Liver (tissue), 8 donors: ENCODE measurements at regions not wholly inside any gene's neighbourhood (a gene's known extent, or its start where the extent isn't known, plus 50 kb on each side); places are given as distances from the start of the nearest gene placed in this dataset.

Experiments used
- DNase-seq: peaks from one replicate; pipeline ENCODE4 v3.0.0-alpha.2; 2017; ENCODE audit warnings: low spot score
- H3K27ac ChIP-seq, 2 donors: one replicate each; pipeline ENCODE4 v1.7.0; 2013; ENCODE audit warnings: inconsistent platforms in 2 of 2, low read length in 2 of 2, control low read depth in 1 of 2, low read depth in 1 of 2, mild to moderate bottlenecking in 1 of 2
- H3K27me3 ChIP-seq, 4 donors: one replicate each; pipeline versions ENCODE4 v1.6.1 to v1.7.0; 2013; ENCODE audit warnings: low read length in 3 of 4, inconsistent platforms in 1 of 4, mild to moderate bottlenecking in 1 of 4, moderate library complexity in 1 of 4; ENCODE audit not compliant: control insufficient read depth in 4 of 4, insufficient read depth in 4 of 4
- H3K36me3 ChIP-seq, 4 donors: one replicate each; pipeline versions ENCODE4 v1.6.1 to v1.7.0; 2013; ENCODE audit warnings: low read length in 3 of 4, mild to moderate bottlenecking in 3 of 4, low read depth in 1 of 4, moderate library complexity in 1 of 4; ENCODE audit not compliant: control insufficient read depth in 4 of 4, insufficient read depth in 3 of 4
- H3K4me1 ChIP-seq, 4 donors: one replicate each; pipeline versions ENCODE4 v1.6.1 to v1.7.0; 2013; ENCODE audit warnings: low read length in 3 of 4, mild to moderate bottlenecking in 3 of 4, moderate library complexity in 1 of 4; ENCODE audit not compliant: control insufficient read depth in 4 of 4, insufficient read depth in 4 of 4
- H3K4me3 ChIP-seq, 3 donors: one replicate each; pipeline versions ENCODE4 v1.6.1 to v1.7.0; 2013; ENCODE audit warnings: low read length in 3 of 3, control low read depth in 1 of 3, low read depth in 1 of 3, mild to moderate bottlenecking in 1 of 3
- H3K9ac ChIP-seq, 2 donors: one replicate each; pipeline ENCODE4 v1.7.0; 2013; ENCODE audit warnings: low read length in 2 of 2, mild to moderate bottlenecking in 2 of 2, moderate library complexity in 2 of 2, control low read depth in 1 of 2, low read depth in 1 of 2
- H3K9me3 ChIP-seq, 4 donors: one replicate each; pipeline versions ENCODE4 v1.6.1 to v1.7.0; 2013; ENCODE audit warnings: low read length in 3 of 4; ENCODE audit not compliant: control insufficient read depth in 4 of 4
- EGR1 ChIP-seq, 2 donors: IDR thresholded peaks; 2 replicates each; pipeline ENCODE4 v1.6.1; 2016 to 2018; ENCODE audit warnings: antibody characterized with exemption in 2 of 2, low read depth in 2 of 2
- FOXA1 ChIP-seq: IDR thresholded peaks from 2 replicates; pipeline ENCODE4 v1.6.1; 2016; ENCODE audit warnings: antibody characterized with exemption
- FOXA2 ChIP-seq: IDR thresholded peaks from 2 replicates; pipeline ENCODE4 v1.6.1; 2016; ENCODE audit warnings: antibody characterized with exemption
- GABPA ChIP-seq, 2 donors: IDR thresholded peaks in 1 of 2; conservative IDR thresholded peaks in 1 of 2; 2 replicates each; pipeline ENCODE4 v1.6.1; 2016; ENCODE audit warnings: antibody characterized with exemption in 2 of 2, mild to moderate bottlenecking in 1 of 2, moderate library complexity in 1 of 2
- HNF4A ChIP-seq, 2 donors: conservative IDR thresholded peaks; 2 replicates each; pipeline ENCODE4 v1.6.1; 2016; ENCODE audit warnings: antibody characterized with exemption in 2 of 2, mild to moderate bottlenecking in 2 of 2
- HNF4G ChIP-seq: IDR thresholded peaks from 2 replicates; pipeline ENCODE4 v1.6.1; 2016; ENCODE audit warnings: antibody characterized with exemption
- JUND ChIP-seq, 2 donors: IDR thresholded peaks; 2 replicates each; pipeline ENCODE4 v1.6.1; 2016; ENCODE audit warnings: antibody characterized with exemption in 2 of 2
- NR2F2 ChIP-seq: IDR thresholded peaks from 2 replicates; pipeline ENCODE4 v1.6.1; 2016; ENCODE audit warnings: antibody characterized with exemption
- REST ChIP-seq: IDR thresholded peaks from 2 replicates; pipeline ENCODE4 v1.6.1; 2016; ENCODE audit warnings: antibody characterized with exemption, mild to moderate bottlenecking
- RXRA ChIP-seq, 2 donors: IDR thresholded peaks; 2 replicates each; pipeline ENCODE4 v1.6.1; 2017 to 2018; ENCODE audit warnings: antibody characterized with exemption in 2 of 2, mild to moderate bottlenecking in 1 of 2
- SP1 ChIP-seq: IDR thresholded peaks from 2 replicates; pipeline ENCODE4 v1.6.1; 2018; ENCODE audit warnings: antibody characterized with exemption, mild to moderate bottlenecking
- ZBTB33 ChIP-seq: IDR thresholded peaks from 2 replicates; pipeline ENCODE4 v1.6.1; 2016; ENCODE audit warnings: antibody characterized with exemption
- WGBS: extraction: QIAGEN DNeasy Blood & Tissue Kit; methylation state at CpG from one replicate; pipeline ENCODE4 v1.1.7; 2013; 5-methylcytosine and 5-hydroxymethylcytosine counted together
- TF ChIP-seq, protein P1 (sequence below): IDR thresholded peaks from 2 replicates; pipeline ENCODE4 v1.6.1; 2016; ENCODE audit warnings: antibody characterized with exemption
- TF ChIP-seq, protein P2 (sequence below): fragments of 150-350 bp; IDR thresholded peaks from 2 replicates; pipeline ENCODE4 v1.5.1; 2017; ENCODE audit warnings: improper control_type of control experiment, low read depth, low read length; ENCODE audit not compliant: missing input control
- donor health status: healthy.
- donor health status: healthy.
- donor health status: healthy.
- donor health status: healthy.
- donor health status: healthy.

GRCh38 chr4:152258804-152259708, 276.8 kb downstream of the FBXW7 start:
- no peak overlapping the region for H3K27ac ChIP-seq
- H3K36me3 ChIP-seq: no peaks in the 10 kb centered on the region
- WGBS: 75% methylated on average over 8 of the region's 8 CpGs

More at GRCh38 chr4:152258804-152259708, 276.8 kb downstream of the FBXW7 start:
- peaks cover 0 to 2% (median 0%) of the 10 kb centered on the region in 4 donors for H3K9me3 ChIP-seq
- no peak for TF ChIP-seq HNF4G
- TF ChIP-seq ZBTB33: no peak
- TF ChIP-seq EGR1 (IDR thresholded peaks at IDR 0.05; ENCODE audit: low read depth in 2 of 2): no peak
- TF ChIP-seq, protein P1, sequence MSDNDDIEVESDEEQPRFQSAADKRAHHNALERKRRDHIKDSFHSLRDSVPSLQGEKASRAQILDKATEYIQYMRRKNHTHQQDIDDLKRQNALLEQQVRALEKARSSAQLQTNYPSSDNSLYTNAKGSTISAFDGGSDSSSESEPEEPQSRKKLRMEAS: no peak
- no peak for TF ChIP-seq RXRA (IDR thresholded peaks at IDR 0.05)
- TF ChIP-seq FOXA1: no peak
- TF ChIP-seq NR2F2: no peak
- no peak for TF ChIP-seq REST
- no peak for TF ChIP-seq HNF4A (conservative IDR thresholded peaks at IDR 0.05)
- TF ChIP-seq SP1: no peak
- TF ChIP-seq JUND (IDR thresholded peaks at IDR 0.05): no peak
- TF ChIP-seq, protein P2, sequence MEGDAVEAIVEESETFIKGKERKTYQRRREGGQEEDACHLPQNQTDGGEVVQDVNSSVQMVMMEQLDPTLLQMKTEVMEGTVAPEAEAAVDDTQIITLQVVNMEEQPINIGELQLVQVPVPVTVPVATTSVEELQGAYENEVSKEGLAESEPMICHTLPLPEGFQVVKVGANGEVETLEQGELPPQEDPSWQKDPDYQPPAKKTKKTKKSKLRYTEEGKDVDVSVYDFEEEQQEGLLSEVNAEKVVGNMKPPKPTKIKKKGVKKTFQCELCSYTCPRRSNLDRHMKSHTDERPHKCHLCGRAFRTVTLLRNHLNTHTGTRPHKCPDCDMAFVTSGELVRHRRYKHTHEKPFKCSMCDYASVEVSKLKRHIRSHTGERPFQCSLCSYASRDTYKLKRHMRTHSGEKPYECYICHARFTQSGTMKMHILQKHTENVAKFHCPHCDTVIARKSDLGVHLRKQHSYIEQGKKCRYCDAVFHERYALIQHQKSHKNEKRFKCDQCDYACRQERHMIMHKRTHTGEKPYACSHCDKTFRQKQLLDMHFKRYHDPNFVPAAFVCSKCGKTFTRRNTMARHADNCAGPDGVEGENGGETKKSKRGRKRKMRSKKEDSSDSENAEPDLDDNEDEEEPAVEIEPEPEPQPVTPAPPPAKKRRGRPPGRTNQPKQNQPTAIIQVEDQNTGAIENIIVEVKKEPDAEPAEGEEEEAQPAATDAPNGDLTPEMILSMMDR: no peak
- TF ChIP-seq GABPA (IDR thresholded peaks at IDR 0.05 in 1 of 2, conservative IDR thresholded peaks at IDR 0.05 in 1 of 2): no peak
- TF ChIP-seq FOXA2: no peak
- H3K9ac ChIP-seq: no peak overlapping the region
- no peaks in the 10 kb centered on the region for H3K4me1 ChIP-seq
- no peak for DNase-seq
- no peaks in the 10 kb centered on the region for H3K27me3 ChIP-seq
- H3K4me3 ChIP-seq: no peak overlapping the region
